GM19463 (cell line): ENCODE measurements at regions not wholly inside any gene's neighbourhood (a gene's known extent, or its start where the extent isn't known, plus 50 kb on each side); places are given as distances from the start of the nearest gene placed in this dataset.

Source experiments
- ATAC-seq: cut with Tn5 transposase; IDR thresholded peaks from one replicate; pipeline ENCODE4 v1.9.1; 2021; ENCODE audit warnings: mild to moderate bottlenecking, moderate library complexity; ENCODE audit not compliant: unreplicated experiment

DNA sequence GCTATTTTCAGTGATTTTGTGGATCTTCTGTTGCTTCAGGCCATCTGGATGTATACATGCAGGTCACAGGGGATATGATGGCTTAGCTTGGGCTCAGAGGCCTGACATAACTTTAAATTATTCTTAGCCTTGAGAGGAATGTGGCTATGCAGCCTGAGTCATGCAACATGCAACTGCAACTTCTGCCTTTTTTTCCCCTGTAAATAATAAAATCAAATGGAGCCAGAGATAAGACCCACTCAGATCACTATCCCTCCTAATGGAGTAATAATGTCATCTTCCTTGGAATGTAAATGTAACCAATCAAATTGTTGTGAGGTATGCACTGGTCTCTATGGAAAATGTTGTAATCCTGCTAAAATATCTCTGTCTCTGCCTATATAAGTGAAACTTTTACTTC is 54.9 kb downstream of the MAGEB17 start:
- ATAC-seq, result no peak

DNA sequence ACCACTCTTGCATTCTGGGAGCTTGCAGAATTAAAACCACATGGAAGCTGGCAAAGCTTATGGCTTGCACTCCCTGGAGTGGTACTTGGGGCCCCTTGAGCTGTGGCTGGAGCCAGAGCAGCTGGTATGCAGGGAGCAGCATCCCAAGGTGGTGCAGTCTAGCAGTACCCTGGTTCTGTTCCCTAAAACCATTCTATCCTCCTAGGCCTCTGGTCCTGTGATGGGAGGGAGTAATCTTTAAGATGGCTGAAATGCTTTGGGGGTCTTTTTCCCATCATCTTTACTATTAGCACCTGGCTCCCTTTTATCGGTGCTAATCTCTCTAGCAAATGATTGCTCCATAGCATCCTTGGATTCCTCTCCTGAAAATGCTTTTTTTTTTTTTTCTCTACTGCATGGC is 56.1 kb downstream of the MAGEB17 start:
- ATAC-seq, result no peak

DNA sequence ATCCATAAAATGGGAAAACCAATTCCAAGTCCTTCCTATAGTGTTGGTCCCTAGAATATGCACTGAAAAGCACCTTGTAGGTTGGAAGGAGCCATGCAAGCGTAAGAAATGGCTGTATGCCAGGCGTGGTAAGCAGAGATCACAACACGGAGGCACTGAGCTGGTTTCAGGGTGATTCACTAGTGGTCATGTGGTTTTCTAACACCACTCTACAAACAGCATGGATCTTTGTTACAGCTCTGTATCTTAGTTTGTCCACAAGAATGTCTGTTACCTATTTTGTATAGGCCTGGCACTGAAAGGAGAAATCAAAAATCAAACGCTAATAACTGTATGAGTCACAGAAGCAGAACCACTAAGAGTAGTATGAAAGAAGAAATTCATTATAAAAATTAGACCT is 71.9 kb downstream of the MAGEB17 start:
- ATAC-seq, result peak; percentile 97

DNA sequence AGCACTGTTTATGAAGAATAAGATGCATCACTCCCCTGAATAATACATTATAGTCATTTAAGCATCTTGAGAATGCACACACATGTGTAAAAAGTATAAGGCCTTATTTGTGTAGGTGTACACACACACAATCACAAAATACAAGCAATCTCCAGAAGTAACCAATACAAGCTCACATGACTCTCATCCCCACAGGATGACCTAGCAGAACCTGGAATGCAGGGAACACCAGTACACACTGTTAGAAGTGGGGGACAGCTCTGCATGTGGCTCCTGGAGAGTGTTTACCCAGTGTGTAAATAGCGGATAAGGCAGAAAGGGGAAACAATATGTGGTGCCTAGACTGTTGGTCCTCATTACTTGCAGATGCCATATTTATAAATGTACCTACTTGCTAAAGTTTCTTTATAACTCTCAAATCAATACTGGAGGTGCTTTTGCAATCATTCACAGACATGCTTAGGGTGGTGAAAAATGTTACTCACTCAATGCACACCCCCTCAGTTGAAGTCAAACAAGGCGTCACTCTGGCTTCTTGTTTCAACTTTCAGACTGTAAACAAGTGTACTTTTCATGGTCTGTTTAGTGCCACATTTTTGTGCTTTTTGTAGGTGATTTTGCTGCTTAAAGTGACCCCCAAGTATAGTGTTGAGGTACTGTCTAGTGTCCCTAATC is 73.1 kb downstream of the MAGEB17 start:
- ATAC-seq, result no peak

DNA sequence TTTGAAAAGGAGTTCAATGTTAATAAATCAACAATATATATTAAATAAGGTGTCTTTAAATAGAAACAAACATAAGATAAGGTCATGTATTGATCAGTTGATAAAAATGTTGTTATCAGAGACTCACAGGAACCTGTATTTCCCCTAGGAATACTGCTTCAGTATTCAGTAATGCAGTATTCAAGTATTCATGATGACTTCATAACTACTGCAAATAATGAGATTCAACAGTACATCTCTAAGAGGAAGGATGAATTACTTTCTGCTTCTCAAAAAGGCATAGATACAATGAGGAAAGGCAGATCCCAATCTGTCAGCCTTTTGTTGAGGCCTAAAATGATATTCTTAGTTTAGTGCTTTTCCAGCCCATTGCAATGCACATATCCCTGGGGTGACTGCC is 73.7 kb downstream of the MAGEB17 start:
- ATAC-seq, result no peak

DNA sequence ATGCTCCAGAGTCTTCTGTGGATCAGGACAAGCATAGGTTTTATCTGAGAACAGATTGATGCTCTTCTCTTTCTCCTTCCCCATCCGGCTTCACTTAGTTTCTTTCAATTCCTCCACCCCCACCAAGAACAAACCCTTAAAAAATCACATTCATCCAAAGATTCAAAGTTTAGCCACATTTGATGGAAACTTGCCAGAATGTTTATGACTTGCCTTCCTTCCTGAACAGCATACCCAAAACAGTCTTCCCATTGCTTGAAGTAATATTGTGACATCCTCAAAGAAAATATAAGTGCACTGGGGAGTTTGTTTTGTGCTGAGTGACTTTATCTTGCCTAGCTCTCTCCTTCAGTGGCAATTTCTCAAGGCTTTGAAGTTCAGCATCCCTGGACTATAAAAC is 83.0 kb downstream of the MAGEB17 start:
- no peak for ATAC-seq

DNA sequence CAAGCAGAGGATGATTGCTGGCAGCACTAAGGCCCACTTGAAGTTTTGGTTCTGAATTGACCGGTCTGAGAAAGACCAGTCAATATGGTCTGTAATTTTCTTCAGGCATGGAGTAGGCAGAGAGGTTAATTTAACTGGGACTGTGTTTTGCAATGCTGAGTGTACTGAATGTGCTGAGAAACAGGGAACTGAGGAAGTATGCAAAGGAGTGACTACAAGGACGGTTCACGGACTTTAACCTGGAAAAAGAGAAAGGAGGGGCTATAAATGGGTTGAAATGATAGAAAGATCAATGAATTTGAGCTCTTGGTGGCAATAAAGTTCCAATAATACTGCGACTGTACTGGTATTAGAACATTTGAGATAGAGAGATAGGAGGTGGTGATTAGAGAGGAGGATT is 84.5 kb downstream of the MAGEB17 start:
- ATAC-seq, result no peak

DNA sequence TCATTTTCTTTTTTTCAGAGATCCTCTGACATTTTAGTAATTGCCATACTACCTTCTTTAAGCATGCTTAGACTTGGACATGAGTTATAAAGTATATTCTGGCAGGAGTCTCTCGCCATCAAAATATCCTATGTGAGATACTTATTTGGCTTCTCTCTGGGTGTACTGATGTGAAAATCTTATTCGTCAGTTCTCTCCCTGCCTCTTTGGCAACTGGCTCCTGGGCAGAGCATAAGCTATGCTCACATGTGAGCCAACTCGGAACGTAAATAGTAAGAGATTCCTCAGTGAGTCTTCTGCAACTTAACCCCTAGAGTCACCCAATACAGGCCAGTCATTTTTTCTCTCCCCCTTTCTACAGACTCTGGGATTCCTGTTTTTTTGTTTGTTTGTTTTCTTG is 91.6 kb downstream of the MAGEB17 start:
- ATAC-seq, result no peak

DNA sequence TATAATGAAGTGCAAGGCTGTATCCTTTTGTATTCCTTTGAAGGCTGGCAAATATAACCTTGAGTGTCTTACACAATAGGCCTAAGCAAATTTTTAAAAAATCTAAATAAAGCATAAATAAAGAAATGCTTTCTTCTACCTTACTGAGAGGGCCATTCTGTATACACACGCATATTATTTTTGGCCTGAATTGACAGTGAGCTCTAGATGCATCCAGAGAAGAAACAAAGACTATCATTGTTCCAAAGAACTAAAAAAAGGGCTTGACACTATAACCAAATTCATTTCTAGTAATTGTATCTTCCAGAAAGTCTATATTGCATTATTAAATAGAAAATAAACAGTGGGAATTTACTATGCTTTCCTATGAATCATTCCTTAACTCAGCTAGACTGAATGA is 100.2 kb downstream of the MAGEB17 start:
- no peak for ATAC-seq

DNA sequence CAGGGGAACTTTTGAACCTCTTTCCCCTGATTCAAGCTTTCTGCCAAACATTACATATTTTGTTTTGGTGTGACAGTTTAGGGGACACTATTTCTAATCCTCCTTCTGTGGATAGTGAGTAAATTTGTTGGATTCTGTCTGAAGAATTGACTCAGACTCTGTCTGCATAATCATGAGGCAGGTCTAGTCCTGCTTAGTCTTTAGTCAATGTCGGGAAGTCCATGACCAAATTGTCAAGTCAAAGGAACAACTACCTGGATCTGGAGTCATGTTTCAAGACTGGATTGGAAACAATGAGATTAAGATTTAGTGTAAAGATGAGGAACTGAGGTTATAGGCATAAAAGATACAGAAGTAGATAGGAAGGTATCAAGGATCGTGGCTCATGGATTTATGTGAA is 100.9 kb downstream of the MAGEB17 start:
- ATAC-seq, result no peak

DNA sequence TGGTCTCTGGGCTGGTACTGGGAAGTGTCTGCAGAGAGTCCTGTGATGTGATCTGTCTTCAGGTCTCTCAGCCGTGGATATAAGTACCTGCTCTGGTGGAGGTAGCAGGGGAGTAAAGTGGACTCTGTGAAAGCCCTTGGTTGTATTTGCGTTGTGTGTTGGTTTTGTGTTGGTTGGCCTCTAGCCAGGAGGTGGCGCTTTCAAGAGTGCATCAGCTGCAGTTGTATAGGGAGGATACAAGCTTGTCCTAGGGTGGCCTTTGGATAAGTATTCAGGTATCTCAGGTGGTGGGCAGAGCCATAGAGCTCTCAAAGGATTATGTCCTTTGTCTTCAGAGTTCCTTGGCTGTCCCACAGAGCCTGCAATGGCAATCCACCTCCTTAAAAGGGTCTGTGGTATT is 111.6 kb downstream of the MAGEB17 start:
- ATAC-seq, result no peak

DNA sequence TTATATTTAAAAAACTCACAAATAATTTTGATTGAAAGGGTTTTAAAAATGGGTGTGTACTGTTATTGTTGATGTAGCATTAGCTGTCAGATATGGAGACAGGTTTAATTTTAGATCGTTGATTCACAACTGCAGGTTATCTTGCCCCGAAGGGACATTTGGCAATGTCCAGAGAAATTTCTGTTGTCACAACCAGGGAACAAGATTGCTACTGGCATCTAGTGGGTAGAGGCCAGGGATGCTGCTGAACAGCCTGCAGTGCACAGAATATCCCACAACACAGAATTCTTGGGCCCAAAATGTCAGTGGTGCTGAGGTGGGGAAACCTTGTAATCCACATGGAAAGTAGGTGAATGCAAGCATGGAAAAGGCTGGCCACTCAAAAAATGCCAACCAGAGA is 114.9 kb downstream of the MAGEB17 start:
- ATAC-seq, result no peak

DNA sequence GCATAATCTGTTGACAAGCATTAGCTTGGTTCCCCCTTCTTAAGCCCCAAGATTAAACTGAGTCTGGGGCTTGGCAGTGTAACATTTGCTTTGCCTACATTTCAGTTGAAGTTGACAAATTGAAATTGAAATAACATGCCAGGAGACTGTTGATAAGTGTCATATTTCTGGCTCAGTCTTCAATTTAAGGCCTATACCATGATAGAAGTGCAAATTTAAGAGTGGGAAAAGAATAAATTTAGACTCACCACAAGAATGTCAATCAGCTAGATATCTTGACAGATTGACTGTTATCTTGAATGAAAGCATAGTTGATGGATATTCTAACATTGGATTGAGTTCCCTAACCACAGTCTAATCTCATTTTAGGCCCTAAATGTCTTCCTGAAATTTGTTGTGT is 117.6 kb downstream of the MAGEB17 start:
- no peak for ATAC-seq

DNA sequence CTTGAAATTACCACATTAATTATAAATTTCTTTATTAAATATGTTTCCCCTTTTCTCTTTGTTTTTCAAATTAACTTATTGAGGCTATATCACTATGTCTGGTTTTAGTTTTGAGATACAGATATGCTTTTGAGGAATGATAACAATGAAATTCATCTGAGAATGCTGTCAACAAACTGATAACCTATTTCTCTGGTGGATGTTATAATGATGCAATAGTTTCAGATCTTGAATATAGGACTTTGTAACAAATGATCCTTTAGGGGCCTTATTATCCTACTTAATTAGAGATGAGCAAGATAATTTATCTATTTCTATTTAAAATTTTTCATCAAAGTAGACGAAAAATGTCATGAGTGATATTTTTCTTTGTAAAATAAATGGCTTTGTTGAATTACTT is 123.7 kb downstream of the MAGEB17 start:
- ATAC-seq, result no peak

DNA sequence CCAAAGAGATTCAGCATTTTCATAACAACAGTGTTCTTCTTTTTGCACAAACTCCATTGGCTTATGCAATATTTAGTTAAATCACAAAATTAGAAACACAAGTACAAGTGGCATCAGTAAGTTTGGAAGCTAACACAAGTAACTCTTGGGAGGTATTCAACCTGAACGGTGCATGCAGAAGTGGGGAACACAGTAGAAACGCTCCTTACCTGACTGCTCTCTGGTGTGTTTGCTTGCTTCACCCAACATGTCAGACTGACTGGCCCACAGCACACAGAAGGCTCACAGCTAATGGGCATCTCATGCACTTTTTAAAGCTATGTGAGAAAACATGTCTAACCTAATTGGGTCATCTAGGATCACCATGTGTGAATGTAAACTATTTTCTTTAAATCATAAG is 133.6 kb downstream of the MAGEB17 start:
- ATAC-seq, result no peak

DNA sequence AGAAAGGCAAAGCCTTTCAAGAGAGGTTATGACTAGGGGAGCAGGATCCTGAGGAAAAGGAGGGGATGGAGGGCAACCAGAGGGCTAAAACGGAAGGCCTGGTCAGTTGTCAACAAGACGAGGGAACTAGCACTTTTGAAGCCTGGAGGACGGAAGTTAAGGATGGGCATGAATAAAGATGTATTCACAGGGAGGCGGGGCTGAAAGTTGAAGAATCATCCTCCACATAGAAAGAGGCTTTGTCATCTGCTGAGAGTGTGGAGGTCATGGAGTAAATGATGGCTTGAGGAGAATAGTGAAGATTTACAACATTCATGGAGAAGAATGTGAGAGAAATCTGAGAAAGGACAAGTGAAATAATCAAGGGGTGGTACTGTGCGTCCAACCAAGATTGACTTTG is 137.5 kb downstream of the MAGEB17 start:
- ATAC-seq, result no peak

DNA sequence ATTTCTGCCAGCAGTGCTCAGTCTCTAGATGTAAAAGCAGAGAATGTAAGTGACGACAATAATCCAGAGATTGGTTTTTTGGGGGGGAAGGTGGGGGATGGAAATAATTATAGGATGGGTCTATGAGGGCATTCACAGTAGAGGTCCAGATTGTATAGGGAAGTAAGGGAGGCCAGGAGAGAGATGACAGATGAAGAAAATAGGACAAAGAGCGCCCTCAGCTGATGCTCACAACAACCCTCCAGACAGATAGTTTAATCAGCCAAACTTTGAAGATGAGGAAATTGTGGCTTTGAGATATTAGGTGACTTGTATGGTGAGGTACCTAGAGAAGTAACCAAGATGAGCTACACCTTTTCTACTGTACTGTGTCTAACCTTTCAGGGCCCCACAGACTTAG is 137.9 kb downstream of the MAGEB17 start:
- no peak for ATAC-seq

DNA sequence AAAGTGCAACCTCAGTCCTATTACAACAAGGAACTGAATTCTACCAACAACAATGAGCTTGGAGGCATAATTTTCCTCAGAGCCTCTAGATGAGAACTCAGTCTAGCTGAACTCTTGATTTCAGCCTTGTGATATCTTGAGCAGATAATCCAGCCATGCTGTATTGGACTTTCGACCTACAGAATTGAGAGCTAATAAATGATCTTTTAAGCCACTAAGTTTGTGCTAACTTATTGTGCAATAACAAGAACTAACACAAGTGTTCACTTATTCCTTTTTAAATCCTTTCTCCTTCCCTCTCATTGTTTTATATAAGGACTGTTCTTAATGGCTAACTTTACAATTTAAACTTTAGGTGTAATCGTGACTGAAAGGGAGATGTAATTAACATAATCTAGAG is 140.7 kb downstream of the MAGEB17 start:
- no peak for ATAC-seq

DNA sequence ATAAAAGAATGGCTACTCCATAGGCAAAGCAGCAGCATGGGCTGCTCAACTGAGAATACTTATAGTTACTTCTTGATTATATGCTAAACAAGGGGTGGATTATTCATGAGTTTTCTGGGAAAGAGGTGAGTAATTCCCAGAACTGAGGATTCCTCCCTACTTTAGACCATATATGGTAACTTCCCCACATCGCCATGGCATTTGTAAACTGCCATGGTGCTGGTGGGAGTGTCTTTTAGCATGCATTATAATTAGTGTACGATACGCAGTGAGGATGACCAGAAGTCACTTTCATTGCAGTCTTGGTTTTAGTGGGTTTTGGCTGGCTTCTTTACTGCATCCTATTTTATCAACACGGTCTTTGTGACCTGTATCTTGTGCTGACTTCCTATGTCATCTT is 141.5 kb downstream of the MAGEB17 start:
- ATAC-seq, result no peak

DNA sequence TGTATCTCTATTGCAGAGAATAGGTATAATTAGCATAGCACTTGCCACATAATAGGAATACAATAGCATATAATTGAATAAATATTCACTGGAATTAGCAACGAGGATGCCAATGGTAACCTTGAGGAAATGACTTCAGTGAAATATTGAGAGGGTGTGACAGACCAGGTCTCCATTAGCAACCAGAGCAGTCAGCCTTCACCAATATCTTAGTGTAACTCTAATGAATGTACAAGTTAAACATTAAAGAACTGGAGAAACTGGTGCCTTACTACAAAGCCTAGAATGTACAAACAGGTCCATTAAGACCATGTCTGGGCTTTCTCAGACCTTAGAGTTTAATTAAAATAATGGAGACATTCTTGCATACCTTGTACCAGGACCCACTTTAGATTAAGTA is 143.0 kb downstream of the MAGEB17 start:
- ATAC-seq, result no peak

DNA sequence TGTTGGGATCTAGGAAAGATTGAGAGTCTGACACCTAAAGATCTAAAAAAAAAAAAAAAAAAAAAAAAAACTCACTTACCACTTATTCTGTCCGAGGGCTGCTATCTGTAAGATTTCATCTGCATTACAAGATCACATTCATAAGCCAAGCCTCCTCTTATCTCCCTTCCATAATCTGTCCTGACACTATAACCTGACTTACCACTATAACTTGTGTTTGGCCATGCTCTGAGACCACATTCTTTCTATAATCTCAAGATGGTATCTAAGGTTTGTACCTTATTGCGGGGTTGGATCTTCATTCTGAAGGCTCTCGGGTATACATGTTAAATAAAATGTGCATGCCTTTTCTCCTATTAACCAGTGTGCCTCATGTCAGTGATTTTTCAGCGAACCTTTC is 144.4 kb downstream of the MAGEB17 start:
- no peak for ATAC-seq

DNA sequence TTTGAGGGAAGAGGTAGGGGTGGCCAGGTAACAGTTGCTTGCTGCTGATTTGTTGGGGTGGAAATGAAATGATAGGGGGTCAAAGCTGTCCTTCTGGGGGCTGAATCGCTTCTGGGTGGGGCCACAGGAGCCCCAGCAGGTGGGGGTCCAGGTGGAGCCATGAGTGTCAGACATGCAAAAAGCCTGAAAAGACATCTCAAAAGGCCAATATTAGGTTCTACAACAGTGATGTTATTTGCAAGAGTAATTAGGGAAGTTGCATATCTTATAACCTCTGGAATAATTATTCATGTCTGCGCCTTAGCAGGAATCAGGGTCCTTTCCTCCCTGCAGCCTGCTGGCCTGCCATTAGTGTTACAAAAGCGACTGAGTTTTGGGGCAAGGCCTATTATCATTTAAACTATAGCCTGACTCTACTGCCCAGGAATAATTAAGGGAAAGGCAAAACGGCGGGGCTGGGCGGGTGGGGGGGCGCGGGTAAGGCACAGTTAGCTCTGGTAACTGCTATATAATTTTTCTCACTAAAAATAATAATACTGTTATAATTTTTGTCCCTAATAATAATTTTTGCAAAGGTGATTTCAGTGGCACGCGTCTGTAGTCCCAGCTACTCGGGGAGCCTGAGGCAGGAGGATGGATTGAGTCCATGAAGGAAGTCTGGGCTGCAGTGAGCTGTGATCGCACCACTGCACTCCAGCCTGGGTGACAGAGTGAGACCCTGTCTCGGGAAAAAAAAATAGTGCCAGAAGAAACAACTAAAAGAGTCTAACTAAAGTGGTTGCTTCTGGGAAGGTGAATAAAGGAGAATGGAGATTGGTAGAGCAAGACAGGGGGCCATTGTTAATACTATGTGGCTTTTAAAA is 145.7 kb downstream of the MAGEB17 start:
- no peak for ATAC-seq

DNA sequence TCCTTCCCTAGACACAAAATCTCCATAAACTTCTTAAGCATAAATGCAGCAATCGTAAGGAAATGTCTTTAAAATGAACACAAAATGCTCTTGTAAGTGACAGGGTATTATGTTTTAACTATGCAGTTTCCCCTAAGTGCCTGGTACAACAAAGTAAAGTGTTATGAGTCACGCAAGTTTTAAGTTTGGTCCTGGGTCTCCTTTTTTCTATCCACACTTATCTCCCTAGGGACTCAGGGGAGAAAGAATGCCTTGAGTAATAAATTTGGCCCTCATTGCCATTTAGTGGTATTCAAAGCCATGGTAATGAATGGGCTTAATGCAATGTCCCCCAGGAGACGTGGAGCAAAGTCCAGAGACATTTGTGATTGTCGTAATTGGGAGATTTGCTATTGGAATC is 149.1 kb downstream of the MAGEB17 start:
- no peak for ATAC-seq
